Tibial nerve (tissue), 4 donors: ENCODE measurements at regions not wholly inside any gene's neighbourhood (a gene's known extent, or its start where the extent isn't known, plus 50 kb on each side); places are given as distances from the start of the nearest gene placed in this dataset.
"Not testable (repeated sequence)": the region's sequence is repeated elsewhere in the genome, so short reads cannot be mapped to it uniquely, and the experiment has no call there.

ENCODE experiments used
- DNase-seq, 2 donors: peaks; one replicate each; pipeline ENCODE4 v3.0.0-alpha.2; 2019; ENCODE audit warnings: low spot score in 2 of 2
- H3K27ac ChIP-seq, 4 donors: fragments of 200-600 bp; sonication (generic) in 3 of 4; one replicate each; pipeline ENCODE4 v1.5.1; 2017 to 2019; ENCODE audit warnings: mild to moderate bottlenecking in 1 of 4
- H3K27me3 ChIP-seq, 2 donors: fragments of 200-600 bp; sonication (generic) in 1 of 2; one replicate each; pipeline versions ENCODE4 v1.5.1 to v1.6.0; 2017 to 2019
- H3K36me3 ChIP-seq, 3 donors: fragments of 200-600 bp; sonication (generic); one replicate each; pipeline ENCODE4 v1.5.1; 2018 to 2019
- H3K4me1 ChIP-seq, 4 donors: fragments of 200-600 bp; sonication (generic) in 3 of 4; one replicate each; pipeline ENCODE4 v1.5.1; 2017 to 2019
- H3K4me3 ChIP-seq, 4 donors: fragments of 200-600 bp; sonication (generic) in 3 of 4; one replicate each; pipeline ENCODE4 v1.5.1; 2017 to 2019; ENCODE audit warnings: mild to moderate bottlenecking in 1 of 4, moderate library complexity in 1 of 4
- H3K9me3 ChIP-seq, 4 donors: fragments of 200-600 bp; sonication (generic) in 3 of 4; one replicate each; pipeline ENCODE4 v1.5.1; 2017 to 2019
- EP300 ChIP-seq, 2 donors: sonication (generic); formaldehyde crosslinking; IDR thresholded peaks; one replicate each; pipeline ENCODE4 v1.6.1; 2017; ENCODE audit warnings: antibody characterized with exemption in 2 of 2, mild to moderate bottlenecking in 1 of 2
- POLR2A ChIP-seq, 2 donors: fragments of 450-650 bp; IDR thresholded peaks; one replicate each; pipeline ENCODE4 v1.6.1; 2017; ENCODE audit warnings: antibody characterized with exemption in 2 of 2, mild to moderate bottlenecking in 2 of 2, moderate library complexity in 2 of 2
- WGBS, 2 donors: methylation state at CpG; one replicate each; pipeline ENCODE4 v1.1.5; 2018; 5-methylcytosine and 5-hydroxymethylcytosine counted together
- TF ChIP-seq, protein P1 (sequence below), 5 experiments: fragments of 200-600 bp in 3 of 5; fragments of 450-650 bp in 2 of 5; sonication (generic) in 3 of 5; IDR thresholded peaks; one replicate each; pipeline ENCODE4 v1.5.1; 2016 to 2019; ENCODE audit warnings: antibody characterized with exemption in 5 of 5, mild to moderate bottlenecking in 3 of 5, moderate library complexity in 2 of 5

DNA sequence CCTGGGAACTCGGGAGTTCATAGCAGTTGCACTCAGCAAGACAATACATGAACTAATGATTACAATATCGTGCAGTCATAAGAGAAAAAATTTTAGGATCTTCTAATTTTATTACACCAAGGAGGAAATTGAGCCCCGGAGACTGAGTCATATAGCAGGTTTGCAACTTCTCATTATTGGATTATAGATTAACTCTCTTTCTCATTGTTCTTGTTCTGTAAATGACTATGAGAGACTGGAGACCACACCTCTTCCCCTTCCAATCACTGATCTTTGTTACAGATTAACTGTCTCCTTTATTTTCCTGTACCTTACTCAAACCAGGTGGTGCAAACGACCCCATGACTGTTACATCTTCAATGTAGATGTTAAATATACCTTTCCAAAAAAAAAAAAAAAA lies 435.8 kb upstream of the DDX18 start:
- WGBS, 2 donors, result 50 to 56% methylated on average over 4 of the region's 4 CpGs
- Histone ChIP-seq H3K4me1 (no peaks in the 10 kb centered on the region), H3K36me3 (no peaks in the 10 kb centered on the region), H3K27ac (no peak overlapping the region), H3K4me3 (no peak overlapping the region), H3K27me3 (no peaks in the 10 kb centered on the region), H3K9me3 (no peaks in the 10 kb centered on the region)
- TF ChIP-seq POLR2A (IDR thresholded peaks at IDR 0.05), result no peak
- no peak for TF ChIP-seq EP300 (IDR thresholded peaks at IDR 0.05)
- TF ChIP-seq, protein P1, sequence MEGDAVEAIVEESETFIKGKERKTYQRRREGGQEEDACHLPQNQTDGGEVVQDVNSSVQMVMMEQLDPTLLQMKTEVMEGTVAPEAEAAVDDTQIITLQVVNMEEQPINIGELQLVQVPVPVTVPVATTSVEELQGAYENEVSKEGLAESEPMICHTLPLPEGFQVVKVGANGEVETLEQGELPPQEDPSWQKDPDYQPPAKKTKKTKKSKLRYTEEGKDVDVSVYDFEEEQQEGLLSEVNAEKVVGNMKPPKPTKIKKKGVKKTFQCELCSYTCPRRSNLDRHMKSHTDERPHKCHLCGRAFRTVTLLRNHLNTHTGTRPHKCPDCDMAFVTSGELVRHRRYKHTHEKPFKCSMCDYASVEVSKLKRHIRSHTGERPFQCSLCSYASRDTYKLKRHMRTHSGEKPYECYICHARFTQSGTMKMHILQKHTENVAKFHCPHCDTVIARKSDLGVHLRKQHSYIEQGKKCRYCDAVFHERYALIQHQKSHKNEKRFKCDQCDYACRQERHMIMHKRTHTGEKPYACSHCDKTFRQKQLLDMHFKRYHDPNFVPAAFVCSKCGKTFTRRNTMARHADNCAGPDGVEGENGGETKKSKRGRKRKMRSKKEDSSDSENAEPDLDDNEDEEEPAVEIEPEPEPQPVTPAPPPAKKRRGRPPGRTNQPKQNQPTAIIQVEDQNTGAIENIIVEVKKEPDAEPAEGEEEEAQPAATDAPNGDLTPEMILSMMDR (IDR thresholded peaks at IDR 0.05), result no peak
- no peak for DNase-seq

DNA sequence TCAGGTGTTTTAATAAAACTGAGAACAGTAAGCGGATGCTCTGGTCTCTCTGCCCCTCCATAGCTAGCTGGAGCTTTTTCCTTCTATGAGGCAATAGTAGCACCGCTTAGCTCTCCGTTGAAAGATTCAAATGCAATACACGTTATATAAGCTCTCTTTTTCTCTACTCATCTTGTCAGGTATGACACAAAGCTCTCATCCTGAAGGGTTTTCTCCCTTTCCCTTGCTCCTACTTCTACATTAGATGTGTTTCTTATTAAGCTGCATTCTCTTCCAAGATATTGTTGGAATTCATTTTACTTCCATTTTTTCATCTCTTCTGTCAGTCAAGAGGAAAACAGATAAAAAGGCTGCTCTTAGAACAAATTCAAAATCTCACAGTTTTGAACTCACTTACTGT lies 434.6 kb upstream of the DDX18 start:
- H3K4me3 ChIP-seq, result no peak overlapping the region
- H3K27ac ChIP-seq, result no peak overlapping the region
- DNase-seq, result no peak
- H3K27me3 ChIP-seq, result no peaks in the 10 kb centered on the region
- TF ChIP-seq, protein P1 (IDR thresholded peaks at IDR 0.05), result no peak
- no peak for TF ChIP-seq EP300 (IDR thresholded peaks at IDR 0.05)
- no peak for TF ChIP-seq POLR2A (IDR thresholded peaks at IDR 0.05)
- no peaks in the 10 kb centered on the region for H3K4me1 ChIP-seq
- WGBS, 2 donors, result 81% methylated on average over 4 of the region's 4 CpGs
- H3K9me3 ChIP-seq, result no peaks in the 10 kb centered on the region
- H3K36me3 ChIP-seq, result no peaks in the 10 kb centered on the region

DNA sequence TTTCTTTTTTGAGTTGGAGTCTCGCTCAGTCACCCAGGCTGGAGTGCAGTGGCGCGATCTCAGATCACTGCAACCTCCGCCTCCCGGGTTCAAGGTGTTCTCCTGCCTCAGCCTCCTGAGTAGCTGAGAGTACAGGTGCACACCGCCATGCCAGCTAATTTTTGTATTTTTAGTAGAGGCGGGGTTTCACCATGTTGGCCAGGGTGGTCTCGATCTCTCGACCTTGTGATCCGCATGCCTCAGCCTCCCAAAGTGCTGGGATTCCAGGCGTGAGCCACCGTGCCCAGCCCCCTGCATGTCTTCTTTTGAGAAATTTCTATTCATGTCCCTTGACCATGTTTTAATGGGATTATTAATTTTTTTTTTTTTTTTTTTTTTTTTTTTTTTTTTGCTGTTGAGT lies 430.5 kb upstream of the DDX18 start:
- H3K27ac ChIP-seq, H3K9me3 ChIP-seq, H3K4me1 ChIP-seq, DNase-seq, H3K4me3 ChIP-seq, H3K27me3 ChIP-seq, H3K36me3 ChIP-seq: not testable (repeated sequence)
- WGBS, 2 donors, result 92 to 95% methylated on average over 11 to 12 of the region's 12 CpGs

DNA sequence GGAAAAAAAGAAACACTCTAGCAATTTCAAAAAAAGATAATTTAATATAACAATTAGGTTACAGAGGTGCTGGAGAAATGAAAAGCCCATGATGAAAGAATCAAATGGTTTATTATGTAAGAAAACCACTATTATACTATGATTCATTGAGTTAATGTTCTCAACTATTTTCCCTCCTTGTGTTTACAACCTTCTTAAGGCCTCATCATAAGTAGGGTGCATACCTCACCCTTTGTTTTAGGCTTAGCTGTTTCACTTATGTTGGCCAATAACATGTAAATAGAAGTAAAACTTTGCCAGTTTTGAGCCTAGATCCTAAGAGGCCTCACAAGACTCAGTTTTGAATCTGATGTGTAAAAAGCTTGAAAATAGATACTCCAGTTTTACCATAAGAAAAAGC lies 418.3 kb upstream of the DDX18 start:
- DNase-seq, result no peak
- H3K36me3 ChIP-seq, result no peaks in the 10 kb centered on the region
- no peaks in the 10 kb centered on the region for H3K9me3 ChIP-seq
- no peaks in the 10 kb centered on the region for H3K27me3 ChIP-seq
- no peaks in the 10 kb centered on the region for H3K4me1 ChIP-seq
- H3K27ac ChIP-seq, result no peak overlapping the region
- H3K4me3 ChIP-seq, result no peak overlapping the region
- TF ChIP-seq EP300 (IDR thresholded peaks at IDR 0.05) (no peak), POLR2A (IDR thresholded peaks at IDR 0.05) (no peak)
- TF ChIP-seq, protein P1 (IDR thresholded peaks at IDR 0.05), result no peak

DNA sequence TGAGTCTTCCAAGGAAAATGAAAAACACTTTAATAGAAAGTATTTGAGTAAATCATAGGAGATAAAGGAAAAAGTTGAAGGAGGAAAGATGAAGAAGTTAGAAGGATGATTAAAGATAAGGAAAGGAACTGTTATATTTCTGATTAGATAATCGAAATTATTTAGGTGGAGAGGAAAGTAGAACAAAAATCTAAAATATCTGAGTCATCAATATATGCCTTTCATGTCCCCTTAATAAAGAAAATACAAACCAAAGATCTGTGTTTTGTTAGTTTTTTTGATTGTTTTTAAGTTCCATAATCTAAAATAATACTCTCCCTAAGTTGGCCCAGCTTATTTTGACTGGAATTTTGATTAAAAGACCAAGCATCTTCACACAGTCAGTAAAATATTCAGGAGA lies 412.9 kb upstream of the DDX18 start:
- H3K4me3 ChIP-seq, result no peak overlapping the region
- 58 to 70% methylated on average over 1 of the region's 1 CpG for WGBS, 2 donors
- DNase-seq, result no peak
- no peaks in the 10 kb centered on the region for H3K9me3 ChIP-seq
- no peak overlapping the region for H3K27ac ChIP-seq
- no peak for TF ChIP-seq EP300 (IDR thresholded peaks at IDR 0.05)
- no peak for TF ChIP-seq POLR2A (IDR thresholded peaks at IDR 0.05)
- TF ChIP-seq, protein P1 (IDR thresholded peaks at IDR 0.05), result no peak
- no peaks in the 10 kb centered on the region for H3K4me1 ChIP-seq
- no peaks in the 10 kb centered on the region for H3K36me3 ChIP-seq
- H3K27me3 ChIP-seq, result no peaks in the 10 kb centered on the region

DNA sequence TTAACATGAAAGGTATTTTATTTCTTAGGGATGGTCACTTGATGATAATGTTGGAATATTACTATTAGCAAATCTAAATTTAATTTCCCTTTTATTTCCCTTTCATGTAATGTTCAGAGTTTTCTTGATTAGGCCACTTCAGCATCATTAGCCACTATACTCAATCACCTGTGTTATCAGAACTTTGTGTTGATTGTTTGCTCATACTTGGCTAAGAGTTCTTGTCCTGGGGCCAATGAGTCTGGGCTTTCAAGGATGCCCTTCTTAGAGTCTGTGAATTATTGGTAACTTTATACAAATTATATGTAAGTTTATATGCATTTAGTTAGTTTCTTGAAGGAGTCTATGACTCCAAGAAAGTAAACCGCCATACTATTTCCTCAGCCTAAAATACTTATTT lies 408.0 kb upstream of the DDX18 start:
- Histone ChIP-seq H3K4me3 (no peak overlapping the region), H3K4me1 (no peaks in the 10 kb centered on the region), H3K9me3 (no peaks in the 10 kb centered on the region), H3K36me3 (no peaks in the 10 kb centered on the region), H3K27me3 (no peaks in the 10 kb centered on the region), H3K27ac (no peak overlapping the region)
- TF ChIP-seq, protein P1 (IDR thresholded peaks at IDR 0.05), result no peak
- TF ChIP-seq EP300 (IDR thresholded peaks at IDR 0.05), result no peak
- TF ChIP-seq POLR2A (IDR thresholded peaks at IDR 0.05), result no peak
- 97 to 98% methylated on average over 1 of the region's 1 CpG for WGBS, 2 donors
- no peak for DNase-seq
